MCF 10A (cell line): ENCODE measurements at regions not wholly inside any gene's neighbourhood (a gene's known extent, or its start where the extent isn't known, plus 50 kb on each side); places are given as distances from the start of the nearest gene placed in this dataset.

ENCODE experiments used
- BruUV-seq: library from RNA; stranded (reverse); fragments of 400-500 nt; replicated peaks from 2 replicates; lab custom pipeline; 2021; lab: Mats Ljungman, UMichigan
- CTCF ChIA-PET: fragments of 300-600 bp; sonication (Branson Sonifier 250); formaldehyde crosslinking; extraction: SDS; loops from one replicate; lab custom pipeline; 2021; ENCODE audit warnings: antibody characterized with exemption, inconsistent platforms; lab: Yijun Ruan, JAX
- POLR2A ChIA-PET: fragments of 300-600, 350-650 bp; sonication (Branson Sonifier 250); formaldehyde crosslinking; extraction: SDS; loops from one replicate; lab custom pipeline; 2020; ENCODE audit warnings: antibody characterized with exemption, inconsistent platforms; lab: Yijun Ruan, JAX
- DNase-seq: peaks from one replicate; pipeline ENCODE4 v3.0.0-alpha.2; 2018; ENCODE audit not compliant: unreplicated experiment
- H3K27ac Mint-ChIP-seq: one replicate; pipeline ENCODE4 v1.8.0; 2022; ENCODE audit warnings: mild to moderate bottlenecking, low read depth, mixed read lengths; ENCODE audit not compliant: unreplicated experiment
- H3K27me3 Mint-ChIP-seq: one replicate; pipeline ENCODE4 v1.8.0; 2022; ENCODE audit warnings: mixed read lengths; ENCODE audit not compliant: insufficient read depth, unreplicated experiment
- H3K36me3 Mint-ChIP-seq: one replicate; pipeline ENCODE4 v1.8.0; 2022; ENCODE audit warnings: mild to moderate bottlenecking, moderate library complexity, mixed read lengths; ENCODE audit not compliant: insufficient read depth, unreplicated experiment
- H3K4me1 Mint-ChIP-seq: one replicate; pipeline ENCODE4 v1.8.0; 2022; ENCODE audit warnings: mixed read lengths; ENCODE audit not compliant: insufficient read depth, unreplicated experiment
- H3K4me3 Mint-ChIP-seq: one replicate; pipeline ENCODE4 v1.8.0; 2022; ENCODE audit warnings: mild to moderate bottlenecking, moderate library complexity, mixed read lengths; ENCODE audit not compliant: unreplicated experiment
- H3K9me3 Mint-ChIP-seq: one replicate; pipeline ENCODE4 v1.8.0; 2022; ENCODE audit warnings: mixed read lengths; ENCODE audit not compliant: unreplicated experiment
- CTCF ChIP-seq: fragments of 200-600 bp; IDR thresholded peaks from one replicate; pipeline ENCODE4 v1.8.0; 2022; ENCODE audit warnings: antibody characterized with exemption, mild to moderate bottlenecking; ENCODE audit not compliant: unreplicated experiment
- intact Hi-C: fragments of 100-400 bp; cut with micrococcal nuclease; formaldehyde crosslinking; loops from 2 replicates; pipeline ENCODE4 v1.14.1; 2022

GRCh38 chr16:29315046-29315445, 91.5 kb downstream of the NPIPB11 start:
- BruUV-seq = no TSS peak
- intact Hi-C loops = loop anchor here (5.0 kb wide), 1 partner anchor 88 kb away; no protein-coding TSS in a partner anchor
- ChIA-PET POLR2A (no interaction called here), CTCF (no interaction called here)
- no peaks in the 10 kb centered on the region for H3K27me3 Mint-ChIP-seq
- no peak for TF ChIP-seq CTCF
- DNase-seq = no peak
- H3K4me3 Mint-ChIP-seq = no peak overlapping the region
- no peaks in the 10 kb centered on the region for H3K9me3 Mint-ChIP-seq
- no peaks in the 10 kb centered on the region for H3K4me1 Mint-ChIP-seq
- H3K36me3 Mint-ChIP-seq = no peaks in the 10 kb centered on the region
- no peak overlapping the region for H3K27ac Mint-ChIP-seq

GRCh38 chr16:29314292-29314934, 92.1 kb downstream of the NPIPB11 start:
- POLR2A ChIA-PET = no interaction called here

GRCh38 chr16:29313559-29314048, 92.9 kb downstream of the NPIPB11 start:
- no peaks in the 10 kb centered on the region for H3K4me1 Mint-ChIP-seq
- CTCF ChIA-PET = no interaction called here

More at GRCh38 chr16:29314292-29314934, 92.1 kb downstream of the NPIPB11 start:
- H3K4me1 Mint-ChIP-seq = no peaks in the 10 kb centered on the region
- no peak for TF ChIP-seq CTCF
- H3K4me3 Mint-ChIP-seq = no peak overlapping the region
- DNase-seq = no peak
- no peaks in the 10 kb centered on the region for H3K36me3 Mint-ChIP-seq
- H3K27ac Mint-ChIP-seq = no peak overlapping the region
- no TSS peak for BruUV-seq
- intact Hi-C loops = no loop called here
- no peaks in the 10 kb centered on the region for H3K9me3 Mint-ChIP-seq
- H3K27me3 Mint-ChIP-seq = no peaks in the 10 kb centered on the region
- CTCF ChIA-PET = no interaction called here

More at GRCh38 chr16:29313559-29314048, 92.9 kb downstream of the NPIPB11 start:
- Mint-ChIP-seq H3K27ac (no peak overlapping the region), H3K27me3 (no peaks in the 10 kb centered on the region), H3K36me3 (no peaks in the 10 kb centered on the region), H3K9me3 (no peaks in the 10 kb centered on the region), H3K4me3 (no peak overlapping the region)
- intact Hi-C loops = no loop called here
- no peak for DNase-seq
- TF ChIP-seq CTCF = no peak
- BruUV-seq = no TSS peak
- POLR2A ChIA-PET = no interaction called here
